IMR-90 (cell line): ENCODE measurements at regions not wholly inside any gene's neighbourhood (a gene's known extent, or its start where the extent isn't known, plus 50 kb on each side); places are given as distances from the start of the nearest gene placed in this dataset.

Source experiments
- ATAC-seq: fragments of 200-7000 bp; cut with Tn5 transposase; 2 replicates; pipeline ENCODE4 v1.9.1; 2020; ENCODE audit warnings: low read depth, mild to moderate bottlenecking, moderate library complexity
- BruUV-seq: library from RNA; stranded (reverse); fragments of 400-500 nt; replicated peaks from 2 replicates; lab custom pipeline; 2021; lab: Mats Ljungman, UMichigan
- CTCF ChIA-PET: fragments of 300-600 bp; formaldehyde crosslinking; extraction: SDS; loops from one replicate; lab custom pipeline; 2021; ENCODE audit warnings: antibody characterized with exemption; lab: Yijun Ruan, JAX
- POLR2A ChIA-PET: fragments of 300-600 bp; sonication (Branson Sonifier 250); formaldehyde crosslinking; loops from one replicate; lab custom pipeline; 2022; ENCODE audit warnings: antibody characterized with exemption; ENCODE audit not compliant: unreplicated experiment; lab: Charles Lee
- DNase-seq: peaks from one replicate; pipeline ENCODE4 v3.0.0; 2013
- H2AFZ ChIP-seq: replicated peaks from 2 replicates; pipeline ENCODE3; 2013; ENCODE audit warnings: low read length, mild to moderate bottlenecking; ENCODE audit not compliant: poor library complexity
- H2AK5ac ChIP-seq: 2 replicates; pipeline ENCODE4 v1.6.1; 2013; ENCODE audit warnings: low read depth, low read length, inconsistent platforms
- H2AK9ac ChIP-seq: replicated peaks from 2 replicates; pipeline ENCODE3; 2013; ENCODE audit warnings: mild to moderate bottlenecking, low read depth, low read length, moderate library complexity; ENCODE audit not compliant: poor library complexity
- H2BK120ac ChIP-seq: 2 replicates; pipeline ENCODE4 v1.6.1; 2013; ENCODE audit warnings: low read depth, low read length, inconsistent platforms
- H2BK15ac ChIP-seq: 3 replicates; pipeline ENCODE4 v1.6.1; 2013; ENCODE audit warnings: low read depth, low read length, inconsistent platforms
- H2BK20ac ChIP-seq: 2 replicates; pipeline ENCODE4 v1.6.1; 2013; ENCODE audit warnings: low read depth, mild to moderate bottlenecking, inconsistent platforms, low read length, moderate library complexity
- H2BK5ac ChIP-seq: 2 replicates; pipeline ENCODE4 v1.6.1; 2013; ENCODE audit warnings: mild to moderate bottlenecking, low read depth, low read length, inconsistent platforms; ENCODE audit not compliant: poor library complexity, severe bottlenecking
- H3K14ac ChIP-seq: replicated peaks from 2 replicates; pipeline ENCODE4 v1.6.1; 2013; ENCODE audit warnings: low read depth, low read length, inconsistent platforms
- H3K18ac ChIP-seq: 2 replicates; pipeline ENCODE4 v1.6.1; 2013; ENCODE audit warnings: low read depth, low read length, control low read depth
- H3K23ac ChIP-seq: 2 replicates; pipeline ENCODE4 v1.6.1; 2013; ENCODE audit warnings: low read depth, low read length, inconsistent platforms
- H3K27ac ChIP-seq: 2 replicates; pipeline ENCODE4 v1.5.1; 2013; ENCODE audit warnings: mild to moderate bottlenecking, control low read depth, low read length; ENCODE audit not compliant: insufficient read depth
- H3K27me3 ChIP-seq: 2 replicates; pipeline ENCODE4 v1.6.1; 2013; ENCODE audit warnings: low read length; ENCODE audit not compliant: control insufficient read depth, insufficient read depth
- H3K36me3 ChIP-seq: 2 replicates; pipeline ENCODE4 v1.6.1; 2013; ENCODE audit warnings: low read length, mixed read lengths; ENCODE audit not compliant: control insufficient read depth, insufficient read depth
- H3K4ac ChIP-seq: 2 replicates; pipeline ENCODE4 v1.6.1; 2013; ENCODE audit warnings: low read depth, low read length, inconsistent platforms
- H3K4me1 ChIP-seq: 2 replicates; pipeline ENCODE4 v1.6.1; 2013; ENCODE audit warnings: low read length, mixed read lengths; ENCODE audit not compliant: control insufficient read depth, insufficient read depth
- H3K4me2 ChIP-seq: 2 replicates; pipeline ENCODE4 v1.6.1; 2013; ENCODE audit warnings: low read depth, mild to moderate bottlenecking, control low read depth, low read length, moderate library complexity
- H3K4me3 ChIP-seq: 2 replicates; pipeline ENCODE4 v1.5.1; 2013; ENCODE audit warnings: low read depth, mild to moderate bottlenecking, control low read depth, low read length, moderate library complexity; ENCODE audit not compliant: insufficient read depth
- H3K56ac ChIP-seq: 2 replicates; pipeline ENCODE4 v1.6.1; 2013; ENCODE audit warnings: low read length, inconsistent platforms; ENCODE audit not compliant: insufficient read depth; ENCODE audit errors: extremely low read depth
- H3K79me1 ChIP-seq, 2 experiments: 2 replicates each; pipeline ENCODE4 v1.6.1; 2013; ENCODE audit warnings: low read length in 2 of 2, inconsistent platforms in 1 of 2, low read depth in 1 of 2
- H3K9ac ChIP-seq: 2 replicates; pipeline ENCODE4 v1.6.1; 2013; ENCODE audit warnings: low read depth, low read length, control low read depth
- H3K9me1 ChIP-seq: 2 replicates; pipeline ENCODE4 v1.6.1; 2013; ENCODE audit warnings: low read length, inconsistent platforms; ENCODE audit not compliant: insufficient read depth
- H3K9me3 ChIP-seq: 2 replicates; pipeline ENCODE4 v1.6.1; 2013; ENCODE audit warnings: low read length; ENCODE audit not compliant: control insufficient read depth, insufficient read depth
- H4K20me1 ChIP-seq: 2 replicates; pipeline ENCODE4 v1.6.1; 2013; ENCODE audit warnings: low read length, inconsistent platforms; ENCODE audit not compliant: insufficient read depth
- H4K5ac ChIP-seq: 2 replicates; pipeline ENCODE4 v1.6.1; 2013; ENCODE audit warnings: mild to moderate bottlenecking, low read depth, low read length, control low read depth
- H4K8ac ChIP-seq, 2 experiments: 2 replicates each; pipeline ENCODE4 v1.6.1; 2013; ENCODE audit warnings: low read depth in 2 of 2, low read length in 2 of 2, control low read depth in 1 of 2, inconsistent platforms in 1 of 2
- H4K91ac ChIP-seq: 2 replicates; pipeline ENCODE4 v1.6.1; 2013; ENCODE audit warnings: low read depth, low read length, inconsistent platforms; ENCODE audit not compliant: insufficient read depth
- BHLHE40 ChIP-seq: fragments of 150-350 bp; IDR thresholded peaks from 2 replicates; pipeline ENCODE4 v1.6.1; 2016; ENCODE audit warnings: mild to moderate bottlenecking, low read depth, low read length
- CEBPB ChIP-seq: IDR thresholded peaks from 2 replicates; pipeline ENCODE4 v1.6.1; 2012; ENCODE audit warnings: low read depth, low read length, improper control_type of control experiment
- CHD1 ChIP-seq: IDR thresholded peaks from 2 replicates; pipeline ENCODE4 v1.6.1; 2012; ENCODE audit warnings: low read depth, low read length, improper control_type of control experiment
- FOS ChIP-seq: fragments of 150-350 bp; IDR thresholded peaks from 2 replicates; pipeline ENCODE4 v1.6.1; 2016; ENCODE audit warnings: low read depth, low read length
- MAFK ChIP-seq: IDR thresholded peaks from 2 replicates; pipeline ENCODE4 v1.6.1; 2012; ENCODE audit warnings: low read depth, low read length, improper control_type of control experiment
- MAZ ChIP-seq: IDR thresholded peaks from 2 replicates; pipeline ENCODE4 v1.6.1; 2012; ENCODE audit warnings: low read depth, mild to moderate bottlenecking, low read length, improper control_type of control experiment, moderate library complexity, borderline replicate concordance
- MXI1 ChIP-seq: IDR thresholded peaks from 2 replicates; pipeline ENCODE4 v1.6.1; 2012; ENCODE audit warnings: low read depth, mild to moderate bottlenecking, low read length, moderate library complexity, borderline replicate concordance
- NFE2L2 ChIP-seq: fragments of 150-350 bp; IDR thresholded peaks from 2 replicates; pipeline ENCODE4 v1.6.1; 2016; ENCODE audit warnings: low read depth, mild to moderate bottlenecking, low read length
- POLR2A ChIP-seq: IDR thresholded peaks from 2 replicates; pipeline ENCODE4 v1.6.1; 2012; ENCODE audit warnings: mild to moderate bottlenecking, low read depth, low read length
- RAD21 ChIP-seq: IDR thresholded peaks from 2 replicates; pipeline ENCODE4 v1.6.1; 2012; ENCODE audit warnings: low read length, improper control_type of control experiment
- RCOR1 ChIP-seq: IDR thresholded peaks from 2 replicates; pipeline ENCODE4 v1.6.1; 2012; ENCODE audit warnings: mild to moderate bottlenecking, low read length, improper control_type of control experiment; ENCODE audit not compliant: insufficient replicate concordance
- RFX5 ChIP-seq: IDR thresholded peaks from 2 replicates; pipeline ENCODE4 v1.8.0; 2012; ENCODE audit warnings: low read depth, mild to moderate bottlenecking, low read length, moderate library complexity
- SMC3 ChIP-seq: fragments of 150-350 bp; IDR thresholded peaks from 2 replicates; pipeline ENCODE4 v1.6.1; 2016; ENCODE audit warnings: low read depth, mild to moderate bottlenecking, antibody characterized with exemption, low read length, moderate library complexity
- WGBS, 2 experiments: methylation state at CpG; one replicate each; pipeline versions ENCODE4 v1.1.5 to v1.1.7; 2013; ENCODE audit warnings: missing lambda C conversion rate in 2 of 2; ENCODE audit not compliant: insufficient read length in 1 of 2; ENCODE audit errors: extremely low coverage in 2 of 2; 5-methylcytosine and 5-hydroxymethylcytosine counted together
- dilution Hi-C: fragments of 300-500 bp; cut with HindIII; formaldehyde crosslinking; loops from one replicate; pipeline ENCODE4 v1.14.3; 2018; ENCODE audit warnings: low sequenced_read_pairs; ENCODE audit not compliant: unreplicated experiment
- in situ Hi-C: fragments of 300-500 bp; cut with MboI; formaldehyde crosslinking; loops from 3 replicates; pipeline ENCODE4 v1.14.3; 2019; ENCODE audit warnings: low sequenced_read_pairs, inconsistent platforms, mixed read lengths
- intact Hi-C: fragments of 100-400 bp; cut with micrococcal nuclease; formaldehyde crosslinking; loops from 2 replicates; pipeline ENCODE4 v1.10.0; 2022
- TF ChIP-seq, protein P1 (sequence below): fragments of 150-350 bp; IDR thresholded peaks from 2 replicates; pipeline ENCODE4 v1.6.1; 2017; ENCODE audit warnings: mild to moderate bottlenecking, antibody characterized with exemption, low read length, low read depth
- TF ChIP-seq, protein P2 (sequence below): fragments of 150-350 bp; IDR thresholded peaks from 2 replicates; pipeline ENCODE4 v1.6.1; 2016; ENCODE audit warnings: low read depth, mild to moderate bottlenecking, low read length, moderate library complexity, borderline replicate concordance
- TF ChIP-seq, protein P3 (sequence below): conservative IDR thresholded peaks from 2 replicates; pipeline ENCODE4 v1.5.1; 2012; ENCODE audit warnings: mild to moderate bottlenecking, low read depth, low read length, improper control_type of control experiment

DNA sequence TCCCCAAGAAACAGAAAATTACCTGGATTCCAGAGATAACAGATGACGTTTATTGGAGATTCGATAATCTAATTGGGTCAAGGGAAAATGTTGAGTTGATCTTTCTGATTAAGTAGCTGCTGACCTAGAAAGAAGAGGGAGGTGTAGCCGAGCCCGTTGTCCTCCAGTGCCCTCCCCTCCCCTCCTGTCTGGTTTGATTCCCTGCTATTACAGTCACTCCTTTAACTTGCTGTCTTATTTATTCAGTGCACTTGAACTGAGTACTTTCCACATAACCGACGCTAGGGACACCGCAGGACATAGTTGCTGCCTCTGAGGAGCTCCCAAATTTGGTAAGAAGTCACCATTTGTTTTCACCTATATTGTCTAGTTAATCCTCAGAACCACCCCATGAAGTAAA, 103.7 kb downstream of the AQP9 start:
- no peaks in the 10 kb centered on the region for H3K36me3 ChIP-seq
- H2AFZ ChIP-seq: no peak overlapping the region
- intact Hi-C loops (no loop called here), in situ Hi-C loops (loop anchor here (25.0 kb wide), 1 partner anchor 520 kb away; the partner anchor contains the start of gene MINDY2), dilution Hi-C loops (no loop called here)
- WGBS, 2 experiments: no CpG with 5 or more reads among the region's 7 CpGs
- H3K27ac ChIP-seq: no peak overlapping the region
- no peak overlapping the region for H3K9ac ChIP-seq
- no peak overlapping the region for H3K4ac ChIP-seq
- ATAC-seq (peak; percentile 27; the same call in 1 of the 2 replicates), DNase-seq (no peak)
- no peak overlapping the region for H4K91ac ChIP-seq
- H2AK9ac ChIP-seq: no peak overlapping the region
- no peak overlapping the region for H3K23ac ChIP-seq
- POLR2A ChIA-PET: no interaction called here
- H2BK120ac ChIP-seq: no peak overlapping the region
- no peaks in the 10 kb centered on the region for H3K79me1 ChIP-seq
- no peaks in the 10 kb centered on the region for H3K9me3 ChIP-seq
- H3K14ac ChIP-seq: no peak overlapping the region
- H3K56ac ChIP-seq: no peak overlapping the region
- H3K4me2 ChIP-seq: no peak overlapping the region
- TF ChIP-seq, protein P1, sequence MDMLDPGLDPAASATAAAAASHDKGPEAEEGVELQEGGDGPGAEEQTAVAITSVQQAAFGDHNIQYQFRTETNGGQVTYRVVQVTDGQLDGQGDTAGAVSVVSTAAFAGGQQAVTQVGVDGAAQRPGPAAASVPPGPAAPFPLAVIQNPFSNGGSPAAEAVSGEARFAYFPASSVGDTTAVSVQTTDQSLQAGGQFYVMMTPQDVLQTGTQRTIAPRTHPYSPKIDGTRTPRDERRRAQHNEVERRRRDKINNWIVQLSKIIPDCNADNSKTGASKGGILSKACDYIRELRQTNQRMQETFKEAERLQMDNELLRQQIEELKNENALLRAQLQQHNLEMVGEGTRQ: no peak
- TF ChIP-seq CHD1 (no peak), RAD21 (no peak), FOS (no peak), CEBPB (no peak), SMC3 (no peak), RFX5 (no peak), MXI1 (no peak), MAFK (no peak), RCOR1 (no peak), MAZ (no peak), NFE2L2 (no peak), BHLHE40 (no peak), POLR2A (no peak)
- TF ChIP-seq, protein P2, sequence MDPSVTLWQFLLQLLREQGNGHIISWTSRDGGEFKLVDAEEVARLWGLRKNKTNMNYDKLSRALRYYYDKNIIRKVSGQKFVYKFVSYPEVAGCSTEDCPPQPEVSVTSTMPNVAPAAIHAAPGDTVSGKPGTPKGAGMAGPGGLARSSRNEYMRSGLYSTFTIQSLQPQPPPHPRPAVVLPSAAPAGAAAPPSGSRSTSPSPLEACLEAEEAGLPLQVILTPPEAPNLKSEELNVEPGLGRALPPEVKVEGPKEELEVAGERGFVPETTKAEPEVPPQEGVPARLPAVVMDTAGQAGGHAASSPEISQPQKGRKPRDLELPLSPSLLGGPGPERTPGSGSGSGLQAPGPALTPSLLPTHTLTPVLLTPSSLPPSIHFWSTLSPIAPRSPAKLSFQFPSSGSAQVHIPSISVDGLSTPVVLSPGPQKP: no peak
- TF ChIP-seq, protein P3, sequence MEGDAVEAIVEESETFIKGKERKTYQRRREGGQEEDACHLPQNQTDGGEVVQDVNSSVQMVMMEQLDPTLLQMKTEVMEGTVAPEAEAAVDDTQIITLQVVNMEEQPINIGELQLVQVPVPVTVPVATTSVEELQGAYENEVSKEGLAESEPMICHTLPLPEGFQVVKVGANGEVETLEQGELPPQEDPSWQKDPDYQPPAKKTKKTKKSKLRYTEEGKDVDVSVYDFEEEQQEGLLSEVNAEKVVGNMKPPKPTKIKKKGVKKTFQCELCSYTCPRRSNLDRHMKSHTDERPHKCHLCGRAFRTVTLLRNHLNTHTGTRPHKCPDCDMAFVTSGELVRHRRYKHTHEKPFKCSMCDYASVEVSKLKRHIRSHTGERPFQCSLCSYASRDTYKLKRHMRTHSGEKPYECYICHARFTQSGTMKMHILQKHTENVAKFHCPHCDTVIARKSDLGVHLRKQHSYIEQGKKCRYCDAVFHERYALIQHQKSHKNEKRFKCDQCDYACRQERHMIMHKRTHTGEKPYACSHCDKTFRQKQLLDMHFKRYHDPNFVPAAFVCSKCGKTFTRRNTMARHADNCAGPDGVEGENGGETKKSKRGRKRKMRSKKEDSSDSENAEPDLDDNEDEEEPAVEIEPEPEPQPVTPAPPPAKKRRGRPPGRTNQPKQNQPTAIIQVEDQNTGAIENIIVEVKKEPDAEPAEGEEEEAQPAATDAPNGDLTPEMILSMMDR: no peak
- no peak overlapping the region for H2BK5ac ChIP-seq
- H3K18ac ChIP-seq: no peak overlapping the region
- H2BK20ac ChIP-seq: no peak overlapping the region
- no peaks in the 10 kb centered on the region for H3K9me1 ChIP-seq
- H2BK15ac ChIP-seq: no peak overlapping the region
- H3K4me1 ChIP-seq: no peaks in the 10 kb centered on the region
- H3K4me3 ChIP-seq: no peak overlapping the region
- H4K20me1 ChIP-seq: no peaks in the 10 kb centered on the region
- no peak overlapping the region for H4K5ac ChIP-seq
- no peak overlapping the region for H2AK5ac ChIP-seq
- no TSS peak for BruUV-seq
- CTCF ChIA-PET: interaction anchor here (1.0 to 1.1 kb wide), 2 partner anchors 10 to 13 kb away, joined by 3 read pairs; no protein-coding TSS in a partner anchor
- H3K27me3 ChIP-seq: no peaks in the 10 kb centered on the region
- no peak overlapping the region for H4K8ac ChIP-seq
